ENCODE measurements at regions not wholly inside any gene's neighbourhood (a gene's known extent, or its start where the extent isn't known, plus 50 kb on each side); places are given as distances from the start of the nearest gene placed in this dataset.
"Not testable (repeated sequence)": the region's sequence is repeated elsewhere in the genome, so short reads cannot be mapped to it uniquely, and the experiment has no call there.

DNA sequence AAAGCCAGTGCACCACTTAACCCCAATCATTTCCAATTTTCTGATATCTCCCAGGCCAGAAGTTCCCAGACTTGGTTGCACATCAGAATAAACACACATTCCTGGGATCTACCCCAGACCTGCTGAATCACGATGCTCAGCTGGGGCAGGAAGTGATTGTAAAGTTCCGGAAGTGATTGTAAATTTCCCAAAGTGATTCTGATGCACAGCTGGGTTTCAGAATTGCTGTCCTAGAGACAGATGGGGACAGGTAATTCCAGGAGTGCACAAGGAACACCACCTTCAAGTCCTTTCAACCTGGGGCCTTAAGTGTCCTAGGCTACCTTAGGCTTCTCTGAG, 104.2 kb upstream of the EEPD1 start:
- TF ChIP-seq, protein P1, sequence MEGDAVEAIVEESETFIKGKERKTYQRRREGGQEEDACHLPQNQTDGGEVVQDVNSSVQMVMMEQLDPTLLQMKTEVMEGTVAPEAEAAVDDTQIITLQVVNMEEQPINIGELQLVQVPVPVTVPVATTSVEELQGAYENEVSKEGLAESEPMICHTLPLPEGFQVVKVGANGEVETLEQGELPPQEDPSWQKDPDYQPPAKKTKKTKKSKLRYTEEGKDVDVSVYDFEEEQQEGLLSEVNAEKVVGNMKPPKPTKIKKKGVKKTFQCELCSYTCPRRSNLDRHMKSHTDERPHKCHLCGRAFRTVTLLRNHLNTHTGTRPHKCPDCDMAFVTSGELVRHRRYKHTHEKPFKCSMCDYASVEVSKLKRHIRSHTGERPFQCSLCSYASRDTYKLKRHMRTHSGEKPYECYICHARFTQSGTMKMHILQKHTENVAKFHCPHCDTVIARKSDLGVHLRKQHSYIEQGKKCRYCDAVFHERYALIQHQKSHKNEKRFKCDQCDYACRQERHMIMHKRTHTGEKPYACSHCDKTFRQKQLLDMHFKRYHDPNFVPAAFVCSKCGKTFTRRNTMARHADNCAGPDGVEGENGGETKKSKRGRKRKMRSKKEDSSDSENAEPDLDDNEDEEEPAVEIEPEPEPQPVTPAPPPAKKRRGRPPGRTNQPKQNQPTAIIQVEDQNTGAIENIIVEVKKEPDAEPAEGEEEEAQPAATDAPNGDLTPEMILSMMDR (conservative IDR thresholded peaks at IDR 0.05; ENCODE audit: control insufficient read depth, insufficient read depth, low read depth, low read length) = no peak
- H3K4me3 ChIP-seq (ENCODE audit: control insufficient read depth, low read depth, low read length) = no peak overlapping the region
- peak; percentile 57 for DNase-seq (ENCODE audit: low read depth)

DNA sequence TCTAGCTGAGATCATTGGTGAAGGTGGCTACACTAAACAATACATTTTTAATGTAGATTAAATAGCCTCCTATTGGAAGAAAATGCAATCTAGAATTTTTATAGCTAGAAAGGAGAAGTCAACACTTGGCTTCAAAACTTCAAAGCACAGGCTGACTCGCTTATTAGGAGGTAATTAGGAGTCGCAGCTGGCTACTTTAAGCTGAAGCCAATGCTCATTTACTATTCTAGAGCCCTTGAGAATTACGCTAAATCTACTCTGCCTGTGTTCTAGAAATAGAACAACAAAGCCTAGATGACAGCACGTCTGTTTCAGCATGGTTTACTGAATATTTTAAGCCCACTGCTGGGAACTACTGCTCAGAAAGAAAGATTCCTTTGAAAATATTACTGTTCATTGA, 101.6 kb upstream of the EEPD1 start:
- TF ChIP-seq, protein P1 (conservative IDR thresholded peaks at IDR 0.05; ENCODE audit: control insufficient read depth, insufficient read depth, low read depth, low read length) = no peak
- H3K4me3 ChIP-seq (ENCODE audit: control insufficient read depth, low read depth, low read length) = no peak overlapping the region
- DNase-seq (ENCODE audit: low read depth) = no peak

DNA sequence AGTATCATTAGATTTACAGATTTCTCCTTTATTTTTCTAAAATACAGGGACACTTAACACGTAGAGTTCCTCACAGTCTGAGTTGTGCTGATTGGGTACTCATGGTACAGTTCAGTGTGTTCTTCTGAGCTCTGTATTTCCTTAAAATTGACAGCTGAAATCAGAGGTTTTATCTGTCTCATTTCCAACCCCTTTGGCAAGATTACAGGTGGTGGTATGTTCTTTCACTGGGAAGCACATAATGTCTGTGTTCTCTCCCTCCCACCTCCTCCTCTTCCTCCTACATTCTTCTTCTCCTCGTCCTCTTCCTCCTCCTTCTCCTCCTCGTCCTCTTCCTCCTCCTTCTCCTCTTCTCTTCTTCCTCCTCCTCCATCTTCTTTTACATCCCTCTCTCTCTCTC, 99.5 kb upstream of the EEPD1 start:
- TF ChIP-seq, protein P1 (conservative IDR thresholded peaks at IDR 0.05; ENCODE audit: control insufficient read depth, insufficient read depth, low read depth, low read length) = no peak
- no peak overlapping the region for H3K4me3 ChIP-seq (ENCODE audit: control insufficient read depth, low read depth, low read length)
- DNase-seq (ENCODE audit: low read depth) = no peak

- no peak overlapping the region for H3K4me3 ChIP-seq (ENCODE audit: control insufficient read depth, low read depth, low read length)
- DNase-seq (ENCODE audit: low read depth) = no peak
These were observed 98.4 kb upstream of the EEPD1 start for GRCh38 chr7:36054637-36055036.

DNA sequence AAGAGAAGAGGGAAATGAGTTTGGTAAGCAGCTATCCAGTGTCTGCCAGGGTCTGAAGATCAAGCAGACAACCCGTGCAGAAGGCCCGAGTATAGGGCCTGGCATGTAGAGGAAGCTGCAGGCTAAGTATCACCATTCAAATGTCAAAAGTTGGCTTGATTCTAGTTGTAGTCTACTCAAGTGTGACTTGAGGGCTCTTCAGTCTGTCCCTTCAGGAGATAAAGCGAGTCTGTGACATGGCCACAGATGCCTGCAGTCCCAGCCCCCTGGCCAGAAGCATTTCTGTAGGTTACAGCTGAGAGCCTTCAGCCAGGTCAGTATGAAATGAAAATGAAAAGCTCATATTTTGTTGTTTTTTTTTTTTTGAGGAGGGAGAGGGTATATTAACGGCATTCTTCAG, 97.8 kb upstream of the EEPD1 start:
- no peak for DNase-seq (ENCODE audit: low read depth)
- TF ChIP-seq, protein P1 (conservative IDR thresholded peaks at IDR 0.05; ENCODE audit: control insufficient read depth, insufficient read depth, low read depth, low read length) = no peak
- H3K4me3 ChIP-seq (ENCODE audit: control insufficient read depth, low read depth, low read length) = no peak overlapping the region

More at GRCh38 chr7:36054637-36055036, 98.4 kb upstream of the EEPD1 start:
- TF ChIP-seq, protein P1 (conservative IDR thresholded peaks at IDR 0.05; ENCODE audit: control insufficient read depth, insufficient read depth, low read depth, low read length) = no peak

- TF ChIP-seq, protein P1 (conservative IDR thresholded peaks at IDR 0.05; ENCODE audit: control insufficient read depth, insufficient read depth, low read depth, low read length) = no peak
- peak; percentile 12 for DNase-seq (ENCODE audit: low read depth)
- H3K4me3 ChIP-seq (ENCODE audit: control insufficient read depth, low read depth, low read length) = no peak overlapping the region
These were observed 95.7 kb upstream of the EEPD1 start for GRCh38 chr7:36057323-36057722.

DNA sequence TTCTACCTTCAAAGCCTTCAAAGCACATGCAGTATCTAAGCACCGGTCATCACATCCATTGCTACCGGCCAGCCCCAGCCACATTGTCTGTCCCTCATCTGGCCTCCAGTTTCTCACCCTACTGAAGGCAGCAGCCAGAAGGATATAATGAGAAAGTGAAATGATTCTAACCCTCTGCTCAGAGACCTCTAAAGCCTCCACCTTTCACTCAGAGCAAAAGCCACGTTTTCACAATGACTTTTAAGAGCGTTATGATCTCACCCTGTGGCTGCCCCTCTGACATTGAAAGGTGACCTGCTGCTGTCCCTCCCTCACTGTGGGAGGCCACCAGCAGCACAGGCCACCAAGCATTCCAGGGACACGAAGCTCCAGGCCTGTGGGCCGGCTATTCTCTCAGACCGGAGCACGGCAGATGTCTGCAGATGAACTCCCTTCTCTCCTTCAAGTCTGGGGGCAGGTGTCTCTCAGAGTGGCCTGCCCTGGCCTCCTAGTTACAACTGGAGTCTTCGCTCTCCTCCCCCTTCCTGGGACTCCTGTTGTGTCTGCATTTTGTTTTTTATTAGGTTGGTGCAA, 94.9 kb upstream of the EEPD1 start:
- no peak overlapping the region for H3K4me3 ChIP-seq (ENCODE audit: control insufficient read depth, low read depth, low read length)
- no peak for DNase-seq (ENCODE audit: low read depth)
- TF ChIP-seq, protein P1 (conservative IDR thresholded peaks at IDR 0.05; ENCODE audit: control insufficient read depth, insufficient read depth, low read depth, low read length) = no peak

- not testable (repeated sequence) for DNase-seq (ENCODE audit: low read depth); H3K4me3 ChIP-seq (ENCODE audit: control insufficient read depth, low read depth, low read length)
These were observed 92.7 kb upstream of the EEPD1 start for GRCh38 chr7:36060388-36060787.
